LoVo (cell line): ENCODE measurements at regions not wholly inside any gene's neighbourhood (a gene's known extent, or its start where the extent isn't known, plus 50 kb on each side); places are given as distances from the start of the nearest gene placed in this dataset.
A peak's percentile ranks its signal among the peaks of the same experiment; 100 is the strongest.

Experiments used
- DNase-seq: peaks from one replicate; pipeline ENCODE4 v3.0.0-alpha.2; 2016; ENCODE audit warnings: low spot score

- DNase-seq = no peak
Measured at GRCh38 chr6:4322846-4323309, 187.5 kb upstream of the ECI2 start.

- no peak for DNase-seq
Measured at GRCh38 chr6:4322134-4322845, 186.9 kb upstream of the ECI2 start.

- peak; percentile 82 for DNase-seq
Measured at GRCh38 chr6:4320860-4321259, 185.5 kb upstream of the ECI2 start.

GRCh38 chr6:4319981-4320683, 184.8 kb upstream of the ECI2 start:
- DNase-seq = peak; percentile 57

- no peak for DNase-seq
Measured at GRCh38 chr6:4318321-4318720, 182.9 kb upstream of the ECI2 start.

- DNase-seq = peak; percentile 40
Measured at GRCh38 chr6:4316867-4317400, 181.6 kb upstream of the ECI2 start.

GRCh38 chr6:4314201-4314707, 178.9 kb upstream of the ECI2 start:
- DNase-seq = no peak

GRCh38 chr6:4313044-4313686, 177.8 kb upstream of the ECI2 start:
- DNase-seq = peak; percentile 71

- no peak for DNase-seq
Measured at GRCh38 chr6:4311976-4312860, 176.8 kb upstream of the ECI2 start.

GRCh38 chr6:4309540-4309939, 174.2 kb upstream of the ECI2 start:
- DNase-seq = no peak

GRCh38 chr6:4308364-4308763, 173.0 kb upstream of the ECI2 start:
- no peak for DNase-seq

GRCh38 chr6:4304927-4305455, 169.6 kb upstream of the ECI2 start:
- DNase-seq = no peak

- no peak for DNase-seq
Measured at GRCh38 chr6:4303638-4304037, 168.3 kb upstream of the ECI2 start.

GRCh38 chr6:4302524-4302923, 167.1 kb upstream of the ECI2 start:
- no peak for DNase-seq

GRCh38 chr6:4301871-4302270, 166.5 kb upstream of the ECI2 start:
- no peak for DNase-seq

GRCh38 chr6:4300917-4301316, 165.5 kb upstream of the ECI2 start:
- DNase-seq = no peak

- peak; percentile 54 for DNase-seq
Measured at GRCh38 chr6:4299476-4299875, 164.1 kb upstream of the ECI2 start.

- DNase-seq = no peak
Measured at GRCh38 chr6:4297348-4297747, 162.0 kb upstream of the ECI2 start.

- no peak for DNase-seq
Measured at GRCh38 chr6:4296552-4296951, 161.2 kb upstream of the ECI2 start.

- DNase-seq = no peak
Measured at GRCh38 chr6:4295783-4296155, 160.4 kb upstream of the ECI2 start.

- no peak for DNase-seq
Measured at GRCh38 chr6:4295058-4295782, 159.8 kb upstream of the ECI2 start.
